ENCODE measurements at regions not wholly inside any gene's neighbourhood (a gene's known extent, or its start where the extent isn't known, plus 50 kb on each side); places are given as distances from the start of the nearest gene placed in this dataset.

DNA sequence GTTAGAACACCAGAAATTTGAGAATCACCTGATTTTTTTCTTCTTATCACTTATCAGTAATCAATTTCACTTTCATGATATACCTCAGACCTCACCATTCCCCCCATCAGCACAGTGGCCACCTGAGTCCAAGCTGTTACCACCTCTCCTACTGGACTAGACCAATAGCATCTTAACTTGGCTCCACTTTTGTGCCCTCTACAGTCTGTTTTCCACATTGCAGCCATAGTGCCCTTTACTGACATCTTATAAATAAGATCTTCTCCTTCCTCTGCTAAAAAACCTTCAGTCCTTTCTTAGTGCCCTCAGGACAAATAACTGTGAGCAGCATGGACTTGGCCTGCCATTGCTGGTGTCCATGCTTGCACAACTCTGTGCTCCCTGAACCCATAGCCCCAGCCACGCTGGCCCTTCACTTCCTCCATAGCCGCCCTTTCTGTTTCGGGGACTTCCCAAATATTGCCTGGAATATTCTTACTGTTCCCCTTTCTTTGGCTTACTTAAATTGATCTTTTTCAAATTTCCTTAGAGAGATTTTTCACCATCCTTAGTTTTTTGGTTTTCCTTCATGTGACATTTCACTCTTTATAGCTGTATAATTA lies 380.8 kb downstream of the LMO7 start:
- TF ChIP-seq, protein P1, sequence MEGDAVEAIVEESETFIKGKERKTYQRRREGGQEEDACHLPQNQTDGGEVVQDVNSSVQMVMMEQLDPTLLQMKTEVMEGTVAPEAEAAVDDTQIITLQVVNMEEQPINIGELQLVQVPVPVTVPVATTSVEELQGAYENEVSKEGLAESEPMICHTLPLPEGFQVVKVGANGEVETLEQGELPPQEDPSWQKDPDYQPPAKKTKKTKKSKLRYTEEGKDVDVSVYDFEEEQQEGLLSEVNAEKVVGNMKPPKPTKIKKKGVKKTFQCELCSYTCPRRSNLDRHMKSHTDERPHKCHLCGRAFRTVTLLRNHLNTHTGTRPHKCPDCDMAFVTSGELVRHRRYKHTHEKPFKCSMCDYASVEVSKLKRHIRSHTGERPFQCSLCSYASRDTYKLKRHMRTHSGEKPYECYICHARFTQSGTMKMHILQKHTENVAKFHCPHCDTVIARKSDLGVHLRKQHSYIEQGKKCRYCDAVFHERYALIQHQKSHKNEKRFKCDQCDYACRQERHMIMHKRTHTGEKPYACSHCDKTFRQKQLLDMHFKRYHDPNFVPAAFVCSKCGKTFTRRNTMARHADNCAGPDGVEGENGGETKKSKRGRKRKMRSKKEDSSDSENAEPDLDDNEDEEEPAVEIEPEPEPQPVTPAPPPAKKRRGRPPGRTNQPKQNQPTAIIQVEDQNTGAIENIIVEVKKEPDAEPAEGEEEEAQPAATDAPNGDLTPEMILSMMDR (IDR thresholded peaks at IDR 0.05), result peak in 3 of 6 experiments; percentile 36 to 53 (median 46)
- no peak for TF ChIP-seq POLR2A (IDR thresholded peaks at IDR 0.05)

Data from Peyer's patch (tissue), 4 donors.